ENCODE measurements at regions not wholly inside any gene's neighbourhood (a gene's known extent, or its start where the extent isn't known, plus 50 kb on each side); places are given as distances from the start of the nearest gene placed in this dataset.

DNA sequence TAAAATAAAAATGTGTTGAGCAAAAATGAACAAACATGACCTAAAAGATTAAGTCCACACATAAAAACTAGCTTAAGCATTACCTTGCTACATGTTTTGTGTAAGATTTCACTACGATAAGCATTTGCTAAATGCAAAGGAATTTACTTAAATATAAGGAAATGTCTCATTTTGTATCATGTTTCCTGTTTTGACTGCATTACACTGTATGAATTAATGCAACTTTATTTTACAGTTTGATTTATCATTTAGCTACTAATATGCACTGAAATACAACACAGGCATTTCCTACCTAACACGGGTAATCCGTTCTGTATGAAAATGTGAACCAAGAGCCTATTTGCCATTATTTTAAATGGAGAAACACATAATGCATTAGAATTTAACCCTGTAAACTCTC is 1076.5 kb upstream of the DDX18 start:
- no peaks in the 10 kb centered on the region for H3K27me3 ChIP-seq
- DNase-seq: no peak
- no peaks in the 10 kb centered on the region for H3K36me3 ChIP-seq
- no peaks in the 10 kb centered on the region for H3K4me1 ChIP-seq
- H3K4me3 ChIP-seq: no peak overlapping the region
- no peak for ATAC-seq
- TF ChIP-seq, protein P1, sequence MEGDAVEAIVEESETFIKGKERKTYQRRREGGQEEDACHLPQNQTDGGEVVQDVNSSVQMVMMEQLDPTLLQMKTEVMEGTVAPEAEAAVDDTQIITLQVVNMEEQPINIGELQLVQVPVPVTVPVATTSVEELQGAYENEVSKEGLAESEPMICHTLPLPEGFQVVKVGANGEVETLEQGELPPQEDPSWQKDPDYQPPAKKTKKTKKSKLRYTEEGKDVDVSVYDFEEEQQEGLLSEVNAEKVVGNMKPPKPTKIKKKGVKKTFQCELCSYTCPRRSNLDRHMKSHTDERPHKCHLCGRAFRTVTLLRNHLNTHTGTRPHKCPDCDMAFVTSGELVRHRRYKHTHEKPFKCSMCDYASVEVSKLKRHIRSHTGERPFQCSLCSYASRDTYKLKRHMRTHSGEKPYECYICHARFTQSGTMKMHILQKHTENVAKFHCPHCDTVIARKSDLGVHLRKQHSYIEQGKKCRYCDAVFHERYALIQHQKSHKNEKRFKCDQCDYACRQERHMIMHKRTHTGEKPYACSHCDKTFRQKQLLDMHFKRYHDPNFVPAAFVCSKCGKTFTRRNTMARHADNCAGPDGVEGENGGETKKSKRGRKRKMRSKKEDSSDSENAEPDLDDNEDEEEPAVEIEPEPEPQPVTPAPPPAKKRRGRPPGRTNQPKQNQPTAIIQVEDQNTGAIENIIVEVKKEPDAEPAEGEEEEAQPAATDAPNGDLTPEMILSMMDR (IDR thresholded peaks at IDR 0.05): no peak
- no peaks in the 10 kb centered on the region for H3K9me3 ChIP-seq
- intact Hi-C loops (cut with DNase I): no loop called here
- WGBS, 2 donors: 72 to 82% methylated on average over 3 of the region's 3 CpGs
- H3K27ac ChIP-seq: no peak overlapping the region

GRCh38 chr2:116747103-116747502 is 1067.4 kb upstream of the DDX18 start:
- TF ChIP-seq, protein P1 (IDR thresholded peaks at IDR 0.05): no peak
- no peaks in the 10 kb centered on the region for H3K27me3 ChIP-seq
- 57 to 73% methylated on average over 1 of the region's 1 CpG for WGBS, 2 donors
- peaks cover 0 to 4% (median 0%) of the 10 kb centered on the region in 11 donors for H3K9me3 ChIP-seq
- intact Hi-C loops (cut with DNase I): no loop called here
- H3K36me3 ChIP-seq: no peaks in the 10 kb centered on the region
- ATAC-seq (no peak), DNase-seq (no peak)
- no peak overlapping the region for H3K27ac ChIP-seq
- H3K4me3 ChIP-seq: no peak overlapping the region
- no peaks in the 10 kb centered on the region for H3K4me1 ChIP-seq

GRCh38 chr2:116749994-116750393 is 1064.5 kb upstream of the DDX18 start:
- H3K27me3 ChIP-seq: no peaks in the 10 kb centered on the region
- DNase-seq: no peak
- intact Hi-C loops (cut with DNase I): no loop called here
- H3K4me1 ChIP-seq: no peaks in the 10 kb centered on the region
- TF ChIP-seq, protein P1 (IDR thresholded peaks at IDR 0.05): no peak
- peaks cover 0 to 4% (median 0%) of the 10 kb centered on the region in 11 donors for H3K9me3 ChIP-seq
- ATAC-seq: no peak
- no peak overlapping the region for H3K4me3 ChIP-seq
- H3K36me3 ChIP-seq: no peaks in the 10 kb centered on the region
- no peak overlapping the region for H3K27ac ChIP-seq

GRCh38 chr2:116754381-116755101 is 1060.0 kb upstream of the DDX18 start:
- Histone ChIP-seq H3K36me3 (no peaks in the 10 kb centered on the region), H3K27ac (no peak overlapping the region), H3K9me3 (peaks cover 0 to 4% (median 0%) of the 10 kb centered on the region in 11 donors), H3K27me3 (no peaks in the 10 kb centered on the region), H3K4me1 (no peaks in the 10 kb centered on the region), H3K4me3 (no peak overlapping the region)
- DNase-seq: no peak
- peak in 1 of 8 donors; percentile 52 for ATAC-seq
- WGBS, 2 donors: 44 to 53% methylated on average over 13 of the region's 13 CpGs
- intact Hi-C loops (cut with DNase I): no loop called here
- TF ChIP-seq, protein P1 (IDR thresholded peaks at IDR 0.05): no peak

All from heart right ventricle (tissue), 16 donors.